T-cell (primary cell): ENCODE measurements at regions not wholly inside any gene's neighbourhood (a gene's known extent, or its start where the extent isn't known, plus 50 kb on each side); places are given as distances from the start of the nearest gene placed in this dataset.

ENCODE experiments used
- ATAC-seq, 4 experiments: fragments of 200-7000 bp in 3 of 4; fragments of 150-1000 bp in 1 of 4; cut with Tn5 transposase; replicated peaks in 1 of 4; 1 replicate in 3 of 4; 2 replicates in 1 of 4; pipeline ENCODE4 v1.10.0; 2021; ENCODE audit warnings: moderate library complexity in 3 of 4, mild to moderate bottlenecking in 2 of 4, moderate number of reproducible peaks in 1 of 4
- CTCF ChIA-PET, 2 donors: fragments of 300-600 bp; sonication (Branson Sonifier 250); formaldehyde crosslinking; loops; one replicate each; lab custom pipeline; 2022; ENCODE audit warnings: antibody characterized with exemption in 2 of 2; lab: Charles Lee
- POLR2A ChIA-PET, 2 donors: fragments of 300-600 bp; sonication (Branson Sonifier 250); formaldehyde crosslinking; loops; one replicate each; lab custom pipeline; 2022; ENCODE audit warnings: antibody characterized with exemption in 2 of 2; lab: Charles Lee
- DNase-seq, 35 experiments: peaks; one replicate each; pipeline versions ENCODE4 v3.0.0 to v3.0.0-alpha.2; 2013 to 2023
- H3K27ac ChIP-seq: one replicate; pipeline ENCODE4 v1.5.1; 2013; ENCODE audit warnings: low read length
- H3K27me3 ChIP-seq, 2 experiments: replicated peaks in 1 of 2; 1 replicate in 1 of 2; 2 replicates in 1 of 2; pipeline versions ENCODE4 v1.6.1 to v1.7.0; 2013; ENCODE audit warnings: low read length in 1 of 2, mixed read lengths in 1 of 2; ENCODE audit not compliant: control insufficient read depth in 2 of 2, insufficient read depth in 2 of 2; ENCODE audit errors: extremely low read depth in 1 of 2
- H3K36me3 ChIP-seq, 2 donors: 1 replicate in 1 of 2; 2 replicates in 1 of 2; pipeline versions ENCODE4 v1.6.1 to v1.7.0; 2013; ENCODE audit warnings: low read length in 1 of 2; ENCODE audit not compliant: control insufficient read depth in 2 of 2, insufficient read depth in 1 of 2; ENCODE audit errors: extremely low read depth in 1 of 2
- H3K4me1 ChIP-seq, 2 experiments: 1 replicate in 1 of 2; 2 replicates in 1 of 2; pipeline versions ENCODE4 v1.6.1 to v1.7.0; 2013; ENCODE audit warnings: low read length in 2 of 2, mixed read lengths in 1 of 2; ENCODE audit not compliant: insufficient read depth in 2 of 2, control insufficient read depth in 1 of 2; ENCODE audit errors: extremely low read depth in 1 of 2
- H3K4me3 ChIP-seq, 2 donors: 1 replicate in 1 of 2; 2 replicates in 1 of 2; pipeline versions ENCODE4 v1.5.1 to v1.7.0; 2013; ENCODE audit warnings: mild to moderate bottlenecking in 2 of 2, low read length in 1 of 2, moderate library complexity in 1 of 2; ENCODE audit not compliant: control insufficient read depth in 1 of 2; ENCODE audit errors: extremely low read depth in 1 of 2
- H3K9me3 ChIP-seq: 2 replicates; pipeline ENCODE4 v1.7.0; 2013
- H3K27ac Mint-ChIP-seq, 2 donors: one replicate each; pipeline ENCODE4 v1.8.0; 2020 to 2021; ENCODE audit warnings: mild to moderate bottlenecking in 2 of 2, mixed read lengths in 2 of 2
- H3K27me3 Mint-ChIP-seq, 2 donors: one replicate each; pipeline ENCODE4 v1.8.0; 2021 to 2022; ENCODE audit warnings: mixed read lengths in 2 of 2
- H3K36me3 Mint-ChIP-seq: one replicate; pipeline ENCODE4 v1.8.0; 2021; ENCODE audit warnings: mixed read lengths
- H3K4me1 Mint-ChIP-seq, 3 donors: one replicate each; pipeline ENCODE4 v1.8.0; 2020 to 2022; ENCODE audit warnings: mixed read lengths in 3 of 3, mild to moderate bottlenecking in 1 of 3
- H3K4me3 Mint-ChIP-seq, 3 donors: one replicate each; pipeline ENCODE4 v1.8.0; 2020 to 2022; ENCODE audit warnings: mild to moderate bottlenecking in 3 of 3, mixed read lengths in 3 of 3, moderate library complexity in 3 of 3
- H3K9me3 Mint-ChIP-seq, 3 donors: one replicate each; pipeline ENCODE4 v1.8.0; 2020 to 2022; ENCODE audit warnings: mixed read lengths in 3 of 3
- WGBS: methylation state at CpG from one replicate; pipeline ENCODE4 v1.1.5; 2013; ENCODE audit warnings: missing lambda C conversion rate; ENCODE audit not compliant: insufficient coverage; 5-methylcytosine and 5-hydroxymethylcytosine counted together

- Histone ChIP-seq H3K27me3 (no peaks in the 10 kb centered on the region), H3K27ac (no peak overlapping the region), H3K4me3 (no peak overlapping the region), H3K9me3 (no peaks in the 10 kb centered on the region), H3K36me3 (no peaks in the 10 kb centered on the region), H3K4me1 (no peaks in the 10 kb centered on the region)
- WGBS, result 79% methylated on average over 5 of the region's 5 CpGs
- H3K36me3 Mint-ChIP-seq, result no peaks in the 10 kb centered on the region
- no peak for ATAC-seq
- no peaks in the 10 kb centered on the region for H3K9me3 Mint-ChIP-seq
- H3K4me1 Mint-ChIP-seq, result no peaks in the 10 kb centered on the region
- H3K4me3 Mint-ChIP-seq, result no peak overlapping the region
- ChIA-PET CTCF (interaction anchor here in 1 of 2 donors (0.6 kb wide), 1 partner anchor 521 kb away, joined by 3 read pairs; no protein-coding TSS in a partner anchor), POLR2A (no interaction called here)
- H3K27ac Mint-ChIP-seq, result no peak overlapping the region
- no peak for DNase-seq
- peaks cover 0 to 8% of the 10 kb centered on the region in 2 donors for H3K27me3 Mint-ChIP-seq
These were observed 134.9 kb downstream of the FAM161A start for GRCh38 chr2:61718965-61719364.

DNA sequence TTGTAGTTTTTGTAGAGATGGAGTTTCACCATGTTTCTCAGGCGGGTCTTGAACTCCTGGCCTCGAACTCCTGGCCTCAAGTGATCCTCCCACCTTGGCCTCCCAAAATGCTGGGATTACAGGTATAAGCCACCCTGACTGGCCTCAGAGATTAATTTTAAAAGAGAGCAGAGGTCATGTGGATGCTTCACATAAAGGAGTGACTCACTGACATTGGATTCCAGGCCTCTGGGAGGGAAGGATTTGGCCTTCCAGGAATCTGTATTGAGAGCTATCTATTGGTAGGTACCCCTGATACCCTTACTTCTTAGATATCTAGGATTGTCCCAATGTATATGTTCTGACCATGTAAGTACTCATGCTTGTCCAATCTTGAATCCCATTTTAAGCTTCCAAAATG, 138.4 kb downstream of the FAM161A start:
- no peak overlapping the region for H3K4me3 ChIP-seq
- H3K9me3 ChIP-seq, result no peaks in the 10 kb centered on the region
- POLR2A ChIA-PET, result no interaction called here
- Mint-ChIP-seq H3K9me3 (no peaks in the 10 kb centered on the region), H3K27me3 (peaks cover 0 to 6% of the 10 kb centered on the region in 2 donors), H3K36me3 (no peaks in the 10 kb centered on the region), H3K4me1 (no peaks in the 10 kb centered on the region), H3K4me3 (no peak overlapping the region), H3K27ac (no peak overlapping the region)
- H3K36me3 ChIP-seq, result no peaks in the 10 kb centered on the region
- ATAC-seq (no peak), DNase-seq (no peak)
- no peaks in the 10 kb centered on the region for H3K27me3 ChIP-seq
- H3K4me1 ChIP-seq, result no peaks in the 10 kb centered on the region
- whole genome bisulfite sequencing, result 83% methylated on average over 2 of the region's 2 CpGs
- H3K27ac ChIP-seq, result no peak overlapping the region
- CTCF ChIA-PET, result no interaction called here

- ATAC-seq (no peak), DNase-seq (no peak)
- Mint-ChIP-seq H3K36me3 (no peaks in the 10 kb centered on the region), H3K27ac (no peak overlapping the region), H3K9me3 (no peaks in the 10 kb centered on the region), H3K27me3 (peaks cover 0 to 3% of the 10 kb centered on the region in 2 donors), H3K4me3 (no peak overlapping the region), H3K4me1 (no peaks in the 10 kb centered on the region)
- WGBS, result 82% methylated on average over 3 of the region's 5 CpGs
- H3K4me3 ChIP-seq, result no peak overlapping the region
- POLR2A ChIA-PET, result no interaction called here
- H3K27ac ChIP-seq, result no peak overlapping the region
- CTCF ChIA-PET, result no interaction called here
- no peaks in the 10 kb centered on the region for H3K4me1 ChIP-seq
- H3K9me3 ChIP-seq, result no peaks in the 10 kb centered on the region
- no peaks in the 10 kb centered on the region for H3K36me3 ChIP-seq
- H3K27me3 ChIP-seq, result no peaks in the 10 kb centered on the region
These were observed 139.7 kb downstream of the FAM161A start for GRCh38 chr2:61714210-61714609.

DNA sequence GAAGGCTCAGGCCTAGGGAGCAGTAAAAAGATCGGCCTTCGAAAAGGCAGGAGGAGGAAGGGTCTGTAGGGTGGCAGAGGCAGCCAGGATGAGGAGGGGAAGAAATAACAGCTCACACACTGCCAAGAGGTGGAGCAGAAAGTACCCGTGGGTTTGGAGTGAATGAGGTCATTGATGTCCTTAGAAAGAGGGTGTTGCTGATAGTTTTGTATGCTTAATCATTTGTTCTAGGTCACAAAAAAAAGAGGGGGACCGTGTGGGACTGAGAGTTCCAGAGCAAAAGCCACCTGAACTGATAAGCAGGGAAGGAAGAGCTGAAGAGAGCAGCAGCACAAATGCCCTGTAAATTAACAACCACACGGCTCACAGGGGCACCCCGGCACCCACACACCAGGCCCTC, 140.4 kb downstream of the FAM161A start:
- Mint-ChIP-seq H3K9me3 (no peaks in the 10 kb centered on the region), H3K4me3 (no peak overlapping the region), H3K27me3 (no peaks in the 10 kb centered on the region), H3K36me3 (no peaks in the 10 kb centered on the region), H3K4me1 (no peaks in the 10 kb centered on the region), H3K27ac (no peak overlapping the region)
- Histone ChIP-seq H3K4me3 (no peak overlapping the region), H3K36me3 (no peaks in the 10 kb centered on the region), H3K4me1 (no peaks in the 10 kb centered on the region), H3K27ac (no peak overlapping the region), H3K9me3 (no peaks in the 10 kb centered on the region), H3K27me3 (no peaks in the 10 kb centered on the region)
- DNase-seq (no peak), ATAC-seq (no peak)
- 86% methylated on average over 3 of the region's 6 CpGs for WGBS
- ChIA-PET POLR2A (no interaction called here), CTCF (no interaction called here)

- Mint-ChIP-seq H3K4me1 (peaks cover 0 to 2% (median 0%) of the 10 kb centered on the region in 3 donors), H3K4me3 (no peak overlapping the region), H3K9me3 (no peaks in the 10 kb centered on the region), H3K27me3 (no peaks in the 10 kb centered on the region), H3K27ac (no peak overlapping the region), H3K36me3 (no peaks in the 10 kb centered on the region)
- Histone ChIP-seq H3K27me3 (no peaks in the 10 kb centered on the region), H3K27ac (no peak overlapping the region), H3K9me3 (no peaks in the 10 kb centered on the region), H3K4me1 (no peaks in the 10 kb centered on the region), H3K4me3 (no peak overlapping the region), H3K36me3 (no peaks in the 10 kb centered on the region)
- no peak for ATAC-seq
- ChIA-PET POLR2A (no interaction called here), CTCF (no interaction called here)
- WGBS, result 67% methylated on average over 4 of the region's 4 CpGs
- no peak for DNase-seq
These were observed 141.8 kb downstream of the FAM161A start for GRCh38 chr2:61712060-61712459.

- ChIA-PET POLR2A (no interaction called here), CTCF (no interaction called here)
- Histone ChIP-seq H3K27me3 (no peaks in the 10 kb centered on the region), H3K9me3 (no peaks in the 10 kb centered on the region), H3K4me1 (no peaks in the 10 kb centered on the region), H3K4me3 (no peak overlapping the region), H3K27ac (no peak overlapping the region), H3K36me3 (no peaks in the 10 kb centered on the region)
- no CpG with 5 or more reads among the region's 4 CpGs for WGBS
- no peak for DNase-seq
- no peaks in the 10 kb centered on the region for H3K9me3 Mint-ChIP-seq
- H3K4me3 Mint-ChIP-seq, result no peak overlapping the region
- no peak for ATAC-seq
- no peaks in the 10 kb centered on the region for H3K36me3 Mint-ChIP-seq
- no peak overlapping the region for H3K27ac Mint-ChIP-seq
- H3K4me1 Mint-ChIP-seq, result peaks cover 0 to 2% (median 0%) of the 10 kb centered on the region in 3 donors
- no peaks in the 10 kb centered on the region for H3K27me3 Mint-ChIP-seq
These were observed 143.1 kb downstream of the FAM161A start for GRCh38 chr2:61710711-61711110.
